GM21825 (cell line): ENCODE measurements at regions not wholly inside any gene's neighbourhood (a gene's known extent, or its start where the extent isn't known, plus 50 kb on each side); places are given as distances from the start of the nearest gene placed in this dataset.

Source experiments
- ATAC-seq: cut with Tn5 transposase; IDR thresholded peaks from one replicate; pipeline ENCODE4 v1.9.1; 2021; ENCODE audit warnings: mild to moderate bottlenecking, moderate library complexity; ENCODE audit not compliant: unreplicated experiment

GRCh38 chr4:31094474-31094873, 374.3 kb downstream of the PCDH7 start:
- ATAC-seq, result no peak

- ATAC-seq, result no peak
Measured at GRCh38 chr4:31097999-31098398, 377.8 kb downstream of the PCDH7 start.

GRCh38 chr4:31100536-31100935, 380.4 kb downstream of the PCDH7 start:
- ATAC-seq, result no peak

GRCh38 chr4:31104043-31104442, 383.9 kb downstream of the PCDH7 start:
- ATAC-seq, result no peak

GRCh38 chr4:31104577-31104976, 384.4 kb downstream of the PCDH7 start:
- ATAC-seq, result no peak

- no peak for ATAC-seq
Measured at GRCh38 chr4:31106419-31106818, 386.2 kb downstream of the PCDH7 start.

- ATAC-seq, result no peak
Measured at GRCh38 chr4:31107362-31107761, 387.2 kb downstream of the PCDH7 start.

GRCh38 chr4:31108762-31109161, 388.6 kb downstream of the PCDH7 start:
- ATAC-seq, result no peak

- no peak for ATAC-seq
Measured at GRCh38 chr4:31111790-31112189, 391.6 kb downstream of the PCDH7 start.

GRCh38 chr4:31114816-31115215, 394.6 kb downstream of the PCDH7 start:
- no peak for ATAC-seq

- ATAC-seq, result no peak
Measured at GRCh38 chr4:31124008-31124585, 403.9 kb downstream of the PCDH7 start.

- ATAC-seq, result no peak
Measured at GRCh38 chr4:31125061-31125460, 404.9 kb downstream of the PCDH7 start.

GRCh38 chr4:31125496-31125895, 405.3 kb downstream of the PCDH7 start:
- no peak for ATAC-seq

- ATAC-seq, result no peak
Measured at GRCh38 chr4:31126881-31127398, 406.8 kb downstream of the PCDH7 start.

- ATAC-seq, result no peak
Measured at GRCh38 chr4:31130930-31131329, 410.8 kb downstream of the PCDH7 start.

- ATAC-seq, result no peak
Measured at GRCh38 chr4:31134720-31135119, 414.6 kb downstream of the PCDH7 start.

GRCh38 chr4:31139767-31140166, 419.6 kb downstream of the PCDH7 start:
- ATAC-seq, result no peak

GRCh38 chr4:31141095-31141831, 421.1 kb downstream of the PCDH7 start:
- ATAC-seq, result no peak

- no peak for ATAC-seq
Measured at GRCh38 chr4:31141832-31142142, 421.6 kb downstream of the PCDH7 start.

- ATAC-seq, result no peak
Measured at GRCh38 chr4:31146366-31146765, 426.2 kb downstream of the PCDH7 start.

GRCh38 chr4:31148990-31149389, 428.8 kb downstream of the PCDH7 start:
- no peak for ATAC-seq

- no peak for ATAC-seq
Measured at GRCh38 chr4:31156221-31156620, 436.1 kb downstream of the PCDH7 start.

- ATAC-seq, result no peak
Measured at GRCh38 chr4:31160146-31160545, 440.0 kb downstream of the PCDH7 start.
